K562 (cell line): ENCODE measurements at regions not wholly inside any gene's neighbourhood (a gene's known extent, or its start where the extent isn't known, plus 50 kb on each side); places are given as distances from the start of the nearest gene placed in this dataset.

Source experiments
- ATAC-seq: fragments of 200-7000 bp; cut with Tn5 transposase; 3 replicates; pipeline ENCODE4 v1.9.1; 2020; ENCODE audit warnings: moderate library complexity
- BruUV-seq: library from RNA; stranded (reverse); fragments of 400-500 nt; replicated peaks from 2 replicates; lab custom pipeline; 2021; lab: Mats Ljungman, UMichigan
- CTCF ChIA-PET: fragments of 300-600 bp; formaldehyde crosslinking; extraction: SDS; loops from one replicate; lab custom pipeline; 2021; ENCODE audit warnings: low intra/inter-chr PET ratio; lab: Yijun Ruan, JAX
- POLR2A ChIA-PET: fragments of 300-600, 350-650 bp; sonication (Branson Sonifier 250); formaldehyde crosslinking; extraction: SDS; loops from one replicate; lab custom pipeline; 2021; ENCODE audit warnings: antibody characterized with exemption, inconsistent platforms; lab: Yijun Ruan, JAX
- DNase-seq, 4 experiments: peaks; one replicate each; pipeline versions ENCODE4 v3.0.0 to v3.0.0-alpha.2; 2011 to 2018; ENCODE audit warnings: low spot score in 3 of 4, mixed read lengths in 3 of 4; ENCODE audit errors: extremely low read depth in 1 of 4
- FAIRE-seq: peaks from 2 replicates; lab custom pipeline; 2011; peaks lifted over from hg19 to GRCh38; lab: Jason Lieb, UNC
- H2AFZ ChIP-seq: 2 replicates; pipeline ENCODE4 v1.6.0; 2011; ENCODE audit warnings: low read depth, low read length, control low read depth, inconsistent platforms
- H3K27ac ChIP-seq: fragments of 200-600 bp; 3 replicates; pipeline ENCODE4 v1.8.0; 2011; ENCODE audit warnings: low read depth, mild to moderate bottlenecking, control low read depth, inconsistent platforms, low read length, moderate library complexity, mixed read lengths; ENCODE audit errors: extremely low read depth
- H3K27me3 ChIP-seq, 2 experiments: fragments of 300-600 bp in 1 of 2; 2 replicates in 1 of 2; 3 replicates in 1 of 2; pipeline versions ENCODE4 v1.6.0 to v1.8.0; 2011; ENCODE audit warnings: inconsistent platforms in 2 of 2, low read length in 2 of 2, mild to moderate bottlenecking in 1 of 2, mixed read lengths in 1 of 2, moderate library complexity in 1 of 2; ENCODE audit not compliant: control insufficient read depth in 2 of 2, insufficient read depth in 2 of 2
- H3K36me3 ChIP-seq: fragments of 300-600 bp; 3 replicates; pipeline ENCODE4 v1.8.0; 2011; ENCODE audit warnings: mild to moderate bottlenecking, low read length, inconsistent platforms; ENCODE audit not compliant: control insufficient read depth, insufficient read depth
- H3K4me1 ChIP-seq, 2 experiments: fragments of 200-600 bp in 1 of 2; replicated peaks in 1 of 2; 2 replicates in 1 of 2; 3 replicates in 1 of 2; pipeline versions ENCODE4 v1.5.1 to v1.8.0; 2011; ENCODE audit warnings: inconsistent platforms in 2 of 2, low read length in 2 of 2, mild to moderate bottlenecking in 1 of 2, mixed read lengths in 1 of 2, moderate library complexity in 1 of 2; ENCODE audit not compliant: control insufficient read depth in 2 of 2, insufficient read depth in 2 of 2
- H3K4me2 ChIP-seq: 2 replicates; pipeline ENCODE4 v1.6.1; 2011; ENCODE audit warnings: low read length, control low read depth, inconsistent platforms, mixed read lengths; ENCODE audit not compliant: insufficient read depth
- H3K4me3 ChIP-seq: fragments of 200-600 bp; sonication (generic), shearing (Covaris generic); 2 replicates; pipeline ENCODE4 v1.5.1; 2016; ENCODE audit warnings: control low read depth, inconsistent platforms
- H3K79me2 ChIP-seq: fragments of 200-600 bp; 3 replicates; pipeline ENCODE4 v1.8.0; 2011; ENCODE audit warnings: low read length, inconsistent platforms; ENCODE audit not compliant: control insufficient read depth, insufficient read depth
- H3K9ac ChIP-seq, 2 experiments: 2 replicates each; pipeline versions ENCODE4 v1.6.0 to v1.6.1; 2011; ENCODE audit warnings: low read depth in 2 of 2, low read length in 2 of 2, control low read depth in 1 of 2, inconsistent platforms in 1 of 2, mild to moderate bottlenecking in 1 of 2, mixed read lengths in 1 of 2; ENCODE audit not compliant: insufficient read depth in 1 of 2
- H3K9me1 ChIP-seq: one replicate; pipeline ENCODE4 v1.6.0; 2011; ENCODE audit warnings: inconsistent platforms, mild to moderate bottlenecking, low read length, moderate library complexity; ENCODE audit not compliant: control insufficient read depth, insufficient read depth
- H3K9me3 ChIP-seq: replicated peaks from 2 replicates; pipeline ENCODE4 v1.5.1; 2011; ENCODE audit warnings: low read depth, low read length, inconsistent platforms; ENCODE audit not compliant: control insufficient read depth, insufficient read depth
- H4K20me1 ChIP-seq: replicated peaks from 2 replicates; pipeline ENCODE4 v1.6.1; 2011; ENCODE audit warnings: low read length, inconsistent platforms, mixed read lengths; ENCODE audit not compliant: control insufficient read depth, insufficient read depth
- ELF4 ChIP-seq: fragments of 450-650 bp; formaldehyde crosslinking; IDR thresholded peaks from 2 replicates; pipeline ENCODE4 v1.4.0; 2022; ENCODE audit warnings: missing genetic modification characterization
- WGBS: fragments of 100-300 bp; shearing (Covaris generic); methylation state at CpG from one replicate; pipeline ENCODE4 v1.1.6; 2016; ENCODE audit warnings: low coverage, mixed read lengths; ENCODE audit not compliant: insufficient coverage; ENCODE audit errors: missing lambda C conversion rate; 5-methylcytosine and 5-hydroxymethylcytosine counted together
- in situ Hi-C: fragments of 300-500 bp; cut with MboI; formaldehyde crosslinking; loops from 4 replicates; pipeline ENCODE4 v1.15.0; 2018; ENCODE audit warnings: inconsistent platforms, mixed read lengths
- intact Hi-C: fragments of 100-400 bp; cut with micrococcal nuclease; formaldehyde crosslinking; loops from 2 replicates; pipeline ENCODE4 v1.14.2; 2022
- TF ChIP-seq, protein P1 (sequence below), 2 experiments: fragments of 450-650 bp in 1 of 2; sonication (generic) in 1 of 2; formaldehyde crosslinking in 1 of 2; IDR thresholded peaks; 2 replicates each; pipeline versions ENCODE4 v1.7.1 to v1.9.0; 2016 to 2022; ENCODE audit warnings: inconsistent platforms in 1 of 2, mild to moderate bottlenecking in 1 of 2, missing genetic modification reagents in 1 of 2

DNA sequence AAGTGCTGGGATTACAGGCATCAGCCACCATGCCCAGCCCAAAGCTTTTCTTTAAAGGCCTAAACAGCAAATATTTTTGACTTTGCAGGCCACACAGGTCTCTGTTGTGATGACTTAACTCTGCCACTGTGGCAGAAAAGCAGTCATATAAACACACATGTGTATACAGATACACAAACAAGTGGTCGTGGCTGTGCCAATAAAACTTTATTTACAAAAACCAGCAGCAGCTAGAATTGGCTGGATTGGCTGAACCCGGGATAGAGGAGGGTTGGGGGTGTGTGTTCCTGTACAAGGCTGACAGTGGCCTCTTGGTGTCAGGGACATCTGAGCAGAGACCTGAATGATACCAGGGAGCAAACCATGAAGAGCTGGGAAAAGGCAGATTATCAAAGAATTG, 95.6 kb downstream of the NCOR2 start:
- Histone ChIP-seq H2AFZ (no peak overlapping the region), H3K9ac (no peak overlapping the region), H3K4me2 (no peak overlapping the region), H3K27ac (no peak overlapping the region), H3K79me2 (no peaks in the 10 kb centered on the region)
- WGBS = 84% methylated on average over 2 of the region's 2 CpGs
- TF ChIP-seq, protein P1, sequence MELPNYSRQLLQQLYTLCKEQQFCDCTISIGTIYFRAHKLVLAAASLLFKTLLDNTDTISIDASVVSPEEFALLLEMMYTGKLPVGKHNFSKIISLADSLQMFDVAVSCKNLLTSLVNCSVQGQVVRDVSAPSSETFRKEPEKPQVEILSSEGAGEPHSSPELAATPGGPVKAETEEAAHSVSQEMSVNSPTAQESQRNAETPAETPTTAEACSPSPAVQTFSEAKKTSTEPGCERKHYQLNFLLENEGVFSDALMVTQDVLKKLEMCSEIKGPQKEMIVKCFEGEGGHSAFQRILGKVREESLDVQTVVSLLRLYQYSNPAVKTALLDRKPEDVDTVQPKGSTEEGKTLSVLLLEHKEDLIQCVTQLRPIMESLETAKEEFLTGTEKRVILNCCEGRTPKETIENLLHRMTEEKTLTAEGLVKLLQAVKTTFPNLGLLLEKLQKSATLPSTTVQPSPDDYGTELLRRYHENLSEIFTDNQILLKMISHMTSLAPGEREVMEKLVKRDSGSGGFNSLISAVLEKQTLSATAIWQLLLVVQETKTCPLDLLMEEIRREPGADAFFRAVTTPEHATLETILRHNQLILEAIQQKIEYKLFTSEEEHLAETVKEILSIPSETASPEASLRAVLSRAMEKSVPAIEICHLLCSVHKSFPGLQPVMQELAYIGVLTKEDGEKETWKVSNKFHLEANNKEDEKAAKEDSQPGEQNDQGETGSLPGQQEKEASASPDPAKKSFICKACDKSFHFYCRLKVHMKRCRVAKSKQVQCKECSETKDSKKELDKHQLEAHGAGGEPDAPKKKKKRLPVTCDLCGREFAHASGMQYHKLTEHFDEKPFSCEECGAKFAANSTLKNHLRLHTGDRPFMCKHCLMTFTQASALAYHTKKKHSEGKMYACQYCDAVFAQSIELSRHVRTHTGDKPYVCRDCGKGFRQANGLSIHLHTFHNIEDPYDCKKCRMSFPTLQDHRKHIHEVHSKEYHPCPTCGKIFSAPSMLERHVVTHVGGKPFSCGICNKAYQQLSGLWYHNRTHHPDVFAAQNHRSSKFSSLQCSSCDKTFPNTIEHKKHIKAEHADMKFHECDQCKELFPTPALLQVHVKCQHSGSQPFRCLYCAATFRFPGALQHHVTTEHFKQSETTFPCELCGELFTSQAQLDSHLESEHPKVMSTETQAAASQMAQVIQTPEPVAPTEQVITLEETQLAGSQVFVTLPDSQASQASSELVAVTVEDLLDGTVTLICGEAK (IDR thresholded peaks at IDR 0.05) = peak; percentile 91
- TF ChIP-seq, protein P1 (CRISPR knock-in tag; IDR thresholded peaks at IDR 0.05) = peak; percentile 88
- no peak for TF ChIP-seq ELF4 (CRISPR knock-in tag)
- TF ChIP-seq, all 486 proteins: peak for 1
- no peak for DNase-seq
- Histone ChIP-seq H4K20me1 (no peaks in the 10 kb centered on the region), H3K36me3 (peaks cover 59% of the 10 kb centered on the region; the same call in 2 of the 3 replicates), H3K27me3 (no peaks in the 10 kb centered on the region), H3K4me3 (no peak overlapping the region), H3K9me1 (no peaks in the 10 kb centered on the region), H3K4me1 (no peaks in the 10 kb centered on the region), H3K9me3 (peaks cover 17% of the 10 kb centered on the region)
- ChIA-PET CTCF (no interaction called here), POLR2A (interaction anchor here (0.8 kb wide), 2 partner anchors 16 to 127 kb away, joined by 3 read pairs; no protein-coding TSS in a partner anchor)
- no peak for FAIRE-seq
- intact Hi-C loops = loop anchor here (10.0 kb wide), 1 partner anchor 117 kb away; no protein-coding TSS in a partner anchor
- in situ Hi-C loops = no loop called here
- no peak for ATAC-seq
- BruUV-seq = TSS peak; percentile 40
